SK-N-SH treated with all-trans-retinoic acid at 6 μM for 48 hours (cell line): ENCODE measurements at regions not wholly inside any gene's neighbourhood (a gene's known extent, or its start where the extent isn't known, plus 50 kb on each side); places are given as distances from the start of the nearest gene placed in this dataset.

Experiments
- ATAC-seq: fragments of 200-7000 bp; cut with Tn5 transposase; 3 replicates; pipeline ENCODE4 v1.9.1; 2020; ENCODE audit warnings: mild to moderate bottlenecking, moderate library complexity
- ARNTL ChIP-seq: fragments of 450-650 bp; formaldehyde crosslinking; IDR thresholded peaks from 2 replicates; pipeline ENCODE4 v1.5.0; 2020; ENCODE audit warnings: low read depth, mild to moderate bottlenecking, moderate library complexity, borderline replicate concordance
- BACH2 ChIP-seq: fragments of 250-450 bp; sonication (Bioruptor Pico); IDR thresholded peaks from 2 replicates; pipeline ENCODE4 v1.9.0; 2021; ENCODE audit warnings: mild to moderate bottlenecking, borderline replicate concordance
- CSDC2 ChIP-seq: fragments of 250-450 bp; sonication (Bioruptor Pico); IDR thresholded peaks from 2 replicates; pipeline ENCODE4 v1.5.0; 2020; ENCODE audit warnings: mild to moderate bottlenecking, moderate library complexity
- GLIS3 ChIP-seq: fragments of 250-450 bp; sonication (Bioruptor Pico); IDR thresholded peaks from 2 replicates; pipeline ENCODE4 v1.5.0; 2020; ENCODE audit warnings: mild to moderate bottlenecking, moderate library complexity
- ISL1 ChIP-seq: fragments of 250-450 bp; sonication (Bioruptor Pico); IDR thresholded peaks from 2 replicates; pipeline ENCODE4 v2.1.2; 2022; ENCODE audit warnings: mild to moderate bottlenecking, moderate library complexity
- OSR1 ChIP-seq: fragments of 250-450 bp; sonication (Bioruptor Pico); IDR thresholded peaks from 2 replicates; pipeline ENCODE4 v1.8.0; 2022; ENCODE audit warnings: moderate library complexity, mild to moderate bottlenecking, inconsistent platforms
- PPARA ChIP-seq: fragments of 250-450 bp; sonication (Bioruptor Pico); IDR thresholded peaks from 2 replicates; pipeline ENCODE4 v1.5.0; 2020; ENCODE audit warnings: mild to moderate bottlenecking, borderline replicate concordance
- RARB ChIP-seq: fragments of 250-450 bp; sonication (Bioruptor Pico); IDR thresholded peaks from 2 replicates; pipeline ENCODE4 v1.8.0; 2021; ENCODE audit warnings: mild to moderate bottlenecking, moderate library complexity
- SNAI2 ChIP-seq: fragments of 250-450 bp; sonication (Bioruptor Pico); IDR thresholded peaks from 2 replicates; pipeline ENCODE4 v1.5.0; 2020; ENCODE audit warnings: mild to moderate bottlenecking, moderate library complexity
- TCF4 ChIP-seq: fragments of 250-450 bp; sonication (Bioruptor Pico); IDR thresholded peaks from 2 replicates; pipeline ENCODE4 v1.8.0; 2021; ENCODE audit warnings: mild to moderate bottlenecking, moderate library complexity, borderline replicate concordance
- TOX ChIP-seq: fragments of 250-450 bp; sonication (Bioruptor Pico); IDR thresholded peaks from 2 replicates; pipeline ENCODE4 v1.8.0; 2021; ENCODE audit warnings: mild to moderate bottlenecking, moderate library complexity, borderline replicate concordance
- ZC3H10 ChIP-seq: fragments of 250-450 bp; sonication (Bioruptor Pico); IDR thresholded peaks from 2 replicates; pipeline ENCODE4 v1.5.1; 2021; ENCODE audit warnings: mild to moderate bottlenecking, moderate library complexity
- ZFP3 ChIP-seq: fragments of 250-450 bp; sonication (Bioruptor Pico); IDR thresholded peaks from 2 replicates; pipeline ENCODE4 v1.5.0; 2020; ENCODE audit warnings: mild to moderate bottlenecking, moderate library complexity
- ZFP30 ChIP-seq: fragments of 450-650 bp; formaldehyde crosslinking; IDR thresholded peaks from 2 replicates; pipeline ENCODE4 v1.5.0; 2022; ENCODE audit warnings: mild to moderate bottlenecking, moderate library complexity
- ZNF565 ChIP-seq: fragments of 450-650 bp; formaldehyde crosslinking; conservative IDR thresholded peaks from 2 replicates; pipeline ENCODE4 v1.5.0; 2020; ENCODE audit warnings: low read depth, mild to moderate bottlenecking, moderate library complexity
- ZNF70 ChIP-seq: fragments of 450-650 bp; formaldehyde crosslinking; IDR thresholded peaks from 2 replicates; pipeline ENCODE4 v1.5.0; 2020; ENCODE audit warnings: mild to moderate bottlenecking, moderate library complexity
- ZNF8 ChIP-seq: fragments of 450-650 bp; formaldehyde crosslinking; IDR thresholded peaks from 2 replicates; pipeline ENCODE4 v1.5.0; 2020; ENCODE audit warnings: mild to moderate bottlenecking, moderate library complexity
- TF ChIP-seq, protein P1 (sequence below): fragments of 250-450 bp; sonication (Bioruptor Pico); IDR thresholded peaks from 2 replicates; pipeline ENCODE4 v1.5.0; 2020; ENCODE audit warnings: mild to moderate bottlenecking, moderate library complexity
- TF ChIP-seq, protein P2 (sequence below): fragments of 250-450 bp; sonication (Bioruptor Pico); IDR thresholded peaks from 2 replicates; pipeline ENCODE4 v1.5.1; 2021; ENCODE audit warnings: mild to moderate bottlenecking, moderate library complexity
- TF ChIP-seq, protein P3 (sequence below): fragments of 250-450 bp; sonication (Bioruptor Pico); IDR thresholded peaks from 2 replicates; pipeline ENCODE4 v1.8.0; 2020; ENCODE audit warnings: mild to moderate bottlenecking, moderate library complexity, borderline replicate concordance
- TF ChIP-seq, protein P4 (sequence below): fragments of 250-450 bp; sonication (Bioruptor Pico); IDR thresholded peaks from 2 replicates; pipeline ENCODE4 v1.8.0; 2021; ENCODE audit warnings: low read depth, mild to moderate bottlenecking, moderate library complexity, borderline replicate concordance

DNA sequence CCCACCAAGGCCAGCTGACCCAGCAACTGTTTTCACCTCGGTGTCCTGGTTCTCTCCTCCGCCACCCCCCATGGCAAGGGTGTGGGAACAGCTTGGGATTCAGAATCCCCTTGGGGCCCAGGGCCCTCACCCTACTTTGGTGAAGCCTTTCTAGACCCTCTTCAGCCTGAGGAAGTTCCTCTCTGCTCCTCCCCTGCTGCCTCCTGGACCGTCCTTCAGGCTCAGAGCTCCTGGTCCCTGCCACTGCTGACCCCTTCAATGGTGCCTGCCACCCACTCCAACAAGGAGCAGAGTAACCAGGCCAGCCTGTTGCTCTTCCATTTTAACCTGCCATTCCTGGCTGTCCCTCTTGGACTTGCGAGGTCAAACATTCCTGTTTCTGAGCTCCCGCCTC, 72.0 kb upstream of the SMNDC1 start:
- ATAC-seq = no peak

DNA sequence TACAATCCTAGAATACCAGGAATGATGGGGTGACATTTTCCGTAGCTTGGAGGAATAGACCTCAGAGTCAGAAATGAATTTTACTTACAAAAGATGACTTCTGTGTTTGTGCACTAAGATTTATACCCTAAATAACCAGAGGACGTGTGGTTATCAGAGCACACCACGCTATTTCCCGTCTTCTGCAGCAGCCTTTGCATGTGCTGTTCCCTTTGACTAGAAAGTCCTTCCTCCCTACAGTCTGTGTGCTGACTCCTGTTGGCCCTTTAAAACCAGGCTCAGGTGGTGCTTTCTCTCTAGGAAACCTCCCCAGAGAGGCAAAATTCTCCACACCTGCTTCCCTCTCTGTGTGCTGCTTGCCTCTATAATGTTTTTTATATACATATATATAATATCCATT, 73.3 kb upstream of the SMNDC1 start:
- no peak for ATAC-seq
- TF ChIP-seq RARB (CRISPR knock-in tag) (no peak), TOX (no peak), TCF4 (CRISPR knock-in tag) (no peak), ZNF8 (CRISPR knock-in tag) (no peak), ZC3H10 (CRISPR knock-in tag) (no peak), ARNTL (CRISPR knock-in tag) (no peak), ZNF565 (CRISPR knock-in tag) (no peak), BACH2 (CRISPR knock-in tag) (no peak), OSR1 (CRISPR knock-in tag) (no peak), CSDC2 (no peak), SNAI2 (no peak), ZFP30 (no peak), ZNF70 (CRISPR knock-in tag) (no peak)
- TF ChIP-seq, protein P1, sequence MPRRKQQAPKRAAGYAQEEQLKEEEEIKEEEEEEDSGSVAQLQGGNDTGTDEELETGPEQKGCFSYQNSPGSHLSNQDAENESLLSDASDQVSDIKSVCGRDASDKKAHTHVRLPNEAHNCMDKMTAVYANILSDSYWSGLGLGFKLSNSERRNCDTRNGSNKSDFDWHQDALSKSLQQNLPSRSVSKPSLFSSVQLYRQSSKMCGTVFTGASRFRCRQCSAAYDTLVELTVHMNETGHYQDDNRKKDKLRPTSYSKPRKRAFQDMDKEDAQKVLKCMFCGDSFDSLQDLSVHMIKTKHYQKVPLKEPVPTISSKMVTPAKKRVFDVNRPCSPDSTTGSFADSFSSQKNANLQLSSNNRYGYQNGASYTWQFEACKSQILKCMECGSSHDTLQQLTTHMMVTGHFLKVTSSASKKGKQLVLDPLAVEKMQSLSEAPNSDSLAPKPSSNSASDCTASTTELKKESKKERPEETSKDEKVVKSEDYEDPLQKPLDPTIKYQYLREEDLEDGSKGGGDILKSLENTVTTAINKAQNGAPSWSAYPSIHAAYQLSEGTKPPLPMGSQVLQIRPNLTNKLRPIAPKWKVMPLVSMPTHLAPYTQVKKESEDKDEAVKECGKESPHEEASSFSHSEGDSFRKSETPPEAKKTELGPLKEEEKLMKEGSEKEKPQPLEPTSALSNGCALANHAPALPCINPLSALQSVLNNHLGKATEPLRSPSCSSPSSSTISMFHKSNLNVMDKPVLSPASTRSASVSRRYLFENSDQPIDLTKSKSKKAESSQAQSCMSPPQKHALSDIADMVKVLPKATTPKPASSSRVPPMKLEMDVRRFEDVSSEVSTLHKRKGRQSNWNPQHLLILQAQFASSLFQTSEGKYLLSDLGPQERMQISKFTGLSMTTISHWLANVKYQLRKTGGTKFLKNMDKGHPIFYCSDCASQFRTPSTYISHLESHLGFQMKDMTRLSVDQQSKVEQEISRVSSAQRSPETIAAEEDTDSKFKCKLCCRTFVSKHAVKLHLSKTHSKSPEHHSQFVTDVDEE = no peak
- TF ChIP-seq, protein P2, sequence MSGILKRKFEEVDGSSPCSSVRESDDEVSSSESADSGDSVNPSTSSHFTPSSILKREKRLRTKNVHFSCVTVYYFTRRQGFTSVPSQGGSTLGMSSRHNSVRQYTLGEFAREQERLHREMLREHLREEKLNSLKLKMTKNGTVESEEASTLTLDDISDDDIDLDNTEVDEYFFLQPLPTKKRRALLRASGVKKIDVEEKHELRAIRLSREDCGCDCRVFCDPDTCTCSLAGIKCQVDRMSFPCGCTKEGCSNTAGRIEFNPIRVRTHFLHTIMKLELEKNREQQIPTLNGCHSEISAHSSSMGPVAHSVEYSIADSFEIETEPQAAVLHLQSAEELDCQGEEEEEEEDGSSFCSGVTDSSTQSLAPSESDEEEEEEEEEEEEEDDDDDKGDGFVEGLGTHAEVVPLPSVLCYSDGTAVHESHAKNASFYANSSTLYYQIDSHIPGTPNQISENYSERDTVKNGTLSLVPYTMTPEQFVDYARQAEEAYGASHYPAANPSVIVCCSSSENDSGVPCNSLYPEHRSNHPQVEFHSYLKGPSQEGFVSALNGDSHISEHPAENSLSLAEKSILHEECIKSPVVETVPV (CRISPR knock-in tag) = no peak
- TF ChIP-seq, protein P3, sequence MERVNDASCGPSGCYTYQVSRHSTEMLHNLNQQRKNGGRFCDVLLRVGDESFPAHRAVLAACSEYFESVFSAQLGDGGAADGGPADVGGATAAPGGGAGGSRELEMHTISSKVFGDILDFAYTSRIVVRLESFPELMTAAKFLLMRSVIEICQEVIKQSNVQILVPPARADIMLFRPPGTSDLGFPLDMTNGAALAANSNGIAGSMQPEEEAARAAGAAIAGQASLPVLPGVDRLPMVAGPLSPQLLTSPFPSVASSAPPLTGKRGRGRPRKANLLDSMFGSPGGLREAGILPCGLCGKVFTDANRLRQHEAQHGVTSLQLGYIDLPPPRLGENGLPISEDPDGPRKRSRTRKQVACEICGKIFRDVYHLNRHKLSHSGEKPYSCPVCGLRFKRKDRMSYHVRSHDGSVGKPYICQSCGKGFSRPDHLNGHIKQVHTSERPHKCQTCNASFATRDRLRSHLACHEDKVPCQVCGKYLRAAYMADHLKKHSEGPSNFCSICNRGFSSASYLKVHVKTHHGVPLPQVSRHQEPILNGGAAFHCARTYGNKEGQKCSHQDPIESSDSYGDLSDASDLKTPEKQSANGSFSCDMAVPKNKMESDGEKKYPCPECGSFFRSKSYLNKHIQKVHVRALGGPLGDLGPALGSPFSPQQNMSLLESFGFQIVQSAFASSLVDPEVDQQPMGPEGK (CRISPR knock-in tag) = no peak

More for the DNA sequence above, 72.0 kb upstream of the SMNDC1 start:
- TF ChIP-seq ARNTL (CRISPR knock-in tag) (no peak), ZFP3 (CRISPR knock-in tag) (no peak), ZNF70 (CRISPR knock-in tag) (no peak), CSDC2 (no peak), ZC3H10 (CRISPR knock-in tag) (no peak), GLIS3 (CRISPR knock-in tag) (no peak), ISL1 (CRISPR knock-in tag) (no peak), RARB (CRISPR knock-in tag) (no peak), SNAI2 (no peak), PPARA (CRISPR knock-in tag) (no peak), BACH2 (CRISPR knock-in tag) (no peak), ZFP30 (no peak), TOX (no peak)
- TF ChIP-seq, protein P1 = no peak
- TF ChIP-seq, protein P2 (CRISPR knock-in tag) = no peak
- TF ChIP-seq, protein P3 (CRISPR knock-in tag) = no peak
- TF ChIP-seq, protein P4, sequence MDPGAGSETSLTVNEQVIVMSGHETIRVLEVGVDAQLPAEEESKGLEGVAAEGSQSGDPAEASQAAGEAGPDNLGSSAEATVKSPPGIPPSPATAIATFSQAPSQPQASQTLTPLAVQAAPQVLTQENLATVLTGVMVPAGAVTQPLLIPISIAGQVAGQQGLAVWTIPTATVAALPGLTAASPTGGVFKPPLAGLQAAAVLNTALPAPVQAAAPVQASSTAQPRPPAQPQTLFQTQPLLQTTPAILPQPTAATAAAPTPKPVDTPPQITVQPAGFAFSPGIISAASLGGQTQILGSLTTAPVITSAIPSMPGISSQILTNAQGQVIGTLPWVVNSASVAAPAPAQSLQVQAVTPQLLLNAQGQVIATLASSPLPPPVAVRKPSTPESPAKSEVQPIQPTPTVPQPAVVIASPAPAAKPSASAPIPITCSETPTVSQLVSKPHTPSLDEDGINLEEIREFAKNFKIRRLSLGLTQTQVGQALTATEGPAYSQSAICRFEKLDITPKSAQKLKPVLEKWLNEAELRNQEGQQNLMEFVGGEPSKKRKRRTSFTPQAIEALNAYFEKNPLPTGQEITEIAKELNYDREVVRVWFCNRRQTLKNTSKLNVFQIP (CRISPR knock-in tag) = no peak
